ENCODE measurements at regions not wholly inside any gene's neighbourhood (a gene's known extent, or its start where the extent isn't known, plus 50 kb on each side); places are given as distances from the start of the nearest gene placed in this dataset.

GRCh38 chr2:479490-480176 is 191.7 kb upstream of the ALKAL2 start:
- DNase-seq, result no peak

GRCh38 chr2:479031-479430 is 191.1 kb upstream of the ALKAL2 start:
- no peak for DNase-seq

GRCh38 chr2:471560-471959 is 183.7 kb upstream of the ALKAL2 start:
- DNase-seq, result no peak

- no peak for DNase-seq
These were observed 181.6 kb upstream of the ALKAL2 start for GRCh38 chr2:469514-469913.

- no peak for DNase-seq
These were observed 180.9 kb upstream of the ALKAL2 start for GRCh38 chr2:468648-469336.

- no peak for DNase-seq
These were observed 180.2 kb upstream of the ALKAL2 start for GRCh38 chr2:467892-468647.

GRCh38 chr2:467543-467891 is 179.6 kb upstream of the ALKAL2 start:
- DNase-seq, result no peak

GRCh38 chr2:467101-467500 is 179.2 kb upstream of the ALKAL2 start:
- DNase-seq, result no peak

GRCh38 chr2:464562-465309 is 176.8 kb upstream of the ALKAL2 start:
- no peak for DNase-seq

- no peak for DNase-seq
These were observed 173.0 kb upstream of the ALKAL2 start for GRCh38 chr2:460861-461260.

GRCh38 chr2:459931-460330 is 172.0 kb upstream of the ALKAL2 start:
- DNase-seq, result peak; percentile 43

GRCh38 chr2:458425-458815 is 170.5 kb upstream of the ALKAL2 start:
- no peak for DNase-seq

GRCh38 chr2:457792-458424 is 170.0 kb upstream of the ALKAL2 start:
- DNase-seq, result no peak

- DNase-seq, result no peak
These were observed 169.4 kb upstream of the ALKAL2 start for GRCh38 chr2:457262-457661.

- no peak for DNase-seq
These were observed 168.0 kb upstream of the ALKAL2 start for GRCh38 chr2:455913-456312.

GRCh38 chr2:455015-455705 is 167.3 kb upstream of the ALKAL2 start:
- no peak for DNase-seq

GRCh38 chr2:453132-453531 is 165.2 kb upstream of the ALKAL2 start:
- no peak for DNase-seq

GRCh38 chr2:451495-451894 is 163.6 kb upstream of the ALKAL2 start:
- DNase-seq, result no peak

GRCh38 chr2:449246-450067 is 161.6 kb upstream of the ALKAL2 start:
- DNase-seq, result peak; percentile 35

GRCh38 chr2:447902-448665 is 160.2 kb upstream of the ALKAL2 start:
- DNase-seq, result no peak
